ENCODE measurements at regions not wholly inside any gene's neighbourhood (a gene's known extent, or its start where the extent isn't known, plus 50 kb on each side); places are given as distances from the start of the nearest gene placed in this dataset.

- no peaks in the 10 kb centered on the region for H3K27me3 ChIP-seq
- intact Hi-C loops (cut with DNase I), result no loop called here
- no peak for DNase-seq
- 42 to 48% (median 43%) methylated on average over 4 of the region's 4 CpGs for WGBS, 3 donors
- TF ChIP-seq POLR2A (IDR thresholded peaks at IDR 0.05) (no peak), CTCF (IDR thresholded peaks at IDR 0.05) (no peak), EP300 (IDR thresholded peaks at IDR 0.05) (no peak)
- H3K9me3 ChIP-seq, result no peaks in the 10 kb centered on the region
- no peak overlapping the region for H3K27ac ChIP-seq
- no peaks in the 10 kb centered on the region for H3K36me3 ChIP-seq
- no peaks in the 10 kb centered on the region for H3K4me1 ChIP-seq (ENCODE audit: insufficient read depth)
- H3K4me3 ChIP-seq, result no peak overlapping the region
Measured at GRCh38 chr10:111875725-111876124, 307.8 kb downstream of the GPAM start.

GRCh38 chr10:111877258-111877657, 306.3 kb downstream of the GPAM start:
- WGBS, 3 donors, result 40 to 46% (median 41%) methylated on average over 3 of the region's 3 CpGs
- DNase-seq, result no peak
- H3K27ac ChIP-seq, result no peak overlapping the region
- H3K36me3 ChIP-seq, result no peaks in the 10 kb centered on the region
- no peaks in the 10 kb centered on the region for H3K9me3 ChIP-seq
- TF ChIP-seq POLR2A (IDR thresholded peaks at IDR 0.05), result no peak
- intact Hi-C loops (cut with DNase I), result no loop called here
- H3K4me1 ChIP-seq (ENCODE audit: insufficient read depth), result no peaks in the 10 kb centered on the region
- H3K27me3 ChIP-seq, result no peaks in the 10 kb centered on the region
- no peak overlapping the region for H3K4me3 ChIP-seq

- TF ChIP-seq POLR2A (IDR thresholded peaks at IDR 0.05), result no peak
- no peak for TF ChIP-seq EP300 (IDR thresholded peaks at IDR 0.05)
- TF ChIP-seq CTCF (IDR thresholded peaks at IDR 0.05), result no peak
Measured at GRCh38 chr10:111879969-111880368, 303.6 kb downstream of the GPAM start.

GRCh38 chr10:111885046-111885445, 298.5 kb downstream of the GPAM start:
- DNase-seq, result no peak
- Histone ChIP-seq H3K4me3 (no peak overlapping the region), H3K36me3 (no peaks in the 10 kb centered on the region), H3K9me3 (no peaks in the 10 kb centered on the region), H3K4me1 (ENCODE audit: insufficient read depth) (no peaks in the 10 kb centered on the region), H3K27me3 (no peaks in the 10 kb centered on the region), H3K27ac (no peak overlapping the region)
- TF ChIP-seq CTCF (IDR thresholded peaks at IDR 0.05) (no peak), POLR2A (IDR thresholded peaks at IDR 0.05) (no peak), EP300 (IDR thresholded peaks at IDR 0.05) (no peak)
- 55 to 76% (median 62%) methylated on average over 1 of the region's 1 CpG for WGBS, 3 donors
- intact Hi-C loops (cut with DNase I), result loop anchor here in 1 of 4 donors (5.0 kb wide), 1 partner anchor 1923 kb away; no protein-coding TSS in a partner anchor

More at GRCh38 chr10:111879969-111880368, 303.6 kb downstream of the GPAM start:
- intact Hi-C loops (cut with DNase I), result no loop called here
- H3K27ac ChIP-seq, result no peak overlapping the region
- no peaks in the 10 kb centered on the region for H3K9me3 ChIP-seq
- no peaks in the 10 kb centered on the region for H3K27me3 ChIP-seq
- no peak overlapping the region for H3K4me3 ChIP-seq
- WGBS, 3 donors, result 13 to 42% (median 23%) methylated on average over 2 of the region's 2 CpGs
- no peaks in the 10 kb centered on the region for H3K36me3 ChIP-seq
- H3K4me1 ChIP-seq (ENCODE audit: insufficient read depth), result no peaks in the 10 kb centered on the region
- no peak for DNase-seq

GRCh38 chr10:111885919-111886318, 297.6 kb downstream of the GPAM start:
- 80 to 87% (median 84%) methylated on average over 6 of the region's 6 CpGs for WGBS, 3 donors
- no peaks in the 10 kb centered on the region for H3K36me3 ChIP-seq
- no peak overlapping the region for H3K27ac ChIP-seq

More at GRCh38 chr10:111885919-111886318, 297.6 kb downstream of the GPAM start:
- no peak for TF ChIP-seq CTCF (IDR thresholded peaks at IDR 0.05)
- TF ChIP-seq POLR2A (IDR thresholded peaks at IDR 0.05), result no peak
- no peak for TF ChIP-seq EP300 (IDR thresholded peaks at IDR 0.05)
- intact Hi-C loops (cut with DNase I), result loop anchor here in 1 of 4 donors (5.0 kb wide), 1 partner anchor 1924 kb away; no protein-coding TSS in a partner anchor
- Histone ChIP-seq H3K4me1 (ENCODE audit: insufficient read depth) (no peaks in the 10 kb centered on the region), H3K4me3 (no peak overlapping the region), H3K9me3 (no peaks in the 10 kb centered on the region), H3K27me3 (no peaks in the 10 kb centered on the region)
- DNase-seq, result no peak
